ENCODE measurements at regions not wholly inside any gene's neighbourhood (a gene's known extent, or its start where the extent isn't known, plus 50 kb on each side); places are given as distances from the start of the nearest gene placed in this dataset.

- no peak overlapping the region for H3K4me3 ChIP-seq
- FAIRE-seq (no peak), DNase-seq (ENCODE audit: low read depth, low spot score) (no peak), ATAC-seq (no peak)
- H3K79me2 ChIP-seq (ENCODE audit: control insufficient read depth, insufficient read depth, low read length), result no peaks in the 10 kb centered on the region
- H3K36me3 ChIP-seq (ENCODE audit: control insufficient read depth in 2 of 2, insufficient read depth in 2 of 2, low read length in 1 of 2), result no peaks in the 10 kb centered on the region
- H4K20me1 ChIP-seq (ENCODE audit: control insufficient read depth, insufficient read depth), result no peaks in the 10 kb centered on the region
- peaks cover 0 to 2% of the 10 kb centered on the region in 2 experiments; a peak in 2 of 4 replicates for H3K27me3 ChIP-seq (replicated peaks in 1 of 2; ENCODE audit: control insufficient read depth in 2 of 2, insufficient read depth in 2 of 2, low read length in 1 of 2)
- ChIA-PET RAD21 (ENCODE audit: unreplicated experiment) (interaction anchor here (0.8 to 3.1 kb wide), 3 partner anchors 11 to 31 kb away, joined by 3 to 16 read pairs (median 4); no protein-coding TSS in a partner anchor), CTCF (interaction anchor here (1.2 kb wide), 1 partner anchor 18 kb away, joined by 4 read pairs; no protein-coding TSS in a partner anchor), POLR2A (no interaction called here), SMC1A (ENCODE audit: uncharacterized antibody, unreplicated experiment) (interaction anchor here (0.7 to 1.8 kb wide), 3 partner anchors 10 to 224 kb away, joined by 3 to 6 read pairs (median 3); no protein-coding TSS in a partner anchor)
- no peak overlapping the region for H2AFZ ChIP-seq (ENCODE audit: control insufficient read depth, low read depth, low read length)
- no peaks in the 10 kb centered on the region for H3K9me3 ChIP-seq (replicated peaks; ENCODE audit: control insufficient read depth, insufficient read depth, low read length)
- intact Hi-C loops (cut with micrococcal nuclease; ENCODE audit: unreplicated experiment), result no loop called here
- in situ Hi-C loops (cut with MboI), result no loop called here
- no peak overlapping the region for H3K4me2 ChIP-seq (ENCODE audit: control insufficient read depth, insufficient read depth)
- H3K27ac ChIP-seq (ENCODE audit: control insufficient read depth, insufficient read depth), result no peak overlapping the region
- BruUV-seq (replicated peaks), result no TSS peak
- 0% methylated on average over 1 of the region's 1 CpG for WGBS (ENCODE audit: insufficient coverage, insufficient replicate concordance, low lambda C conversion rate, missing lambda C conversion rate)
- H3K9ac ChIP-seq (ENCODE audit: control insufficient read depth, insufficient read depth, low read length), result no peak overlapping the region
- no peaks in the 10 kb centered on the region for H3K4me1 ChIP-seq (ENCODE audit: control insufficient read depth, insufficient read depth, low read length)
- TF ChIP-seq ZNF687 (IDR thresholded peaks at IDR 0.05) (no peak), BACH1 (IDR thresholded peaks at IDR 0.05; ENCODE audit: borderline replicate concordance) (no peak), NFXL1 (IDR thresholded peaks at IDR 0.05; ENCODE audit: borderline replicate concordance) (no peak), CBX3 (IDR thresholded peaks at IDR 0.05; ENCODE audit: borderline replicate concordance, low read depth) (no peak), ZNF622 (IDR thresholded peaks at IDR 0.05) (no peak), ZBTB33 (IDR thresholded peaks at IDR 0.05) (no peak), MLLT1 (IDR thresholded peaks at IDR 0.05) (no peak), ZNF592 (IDR thresholded peaks at IDR 0.05) (no peak), ZBED1 (IDR thresholded peaks at IDR 0.05; ENCODE audit: borderline replicate concordance) (no peak), KDM1A (IDR thresholded peaks at IDR 0.05; ENCODE audit: borderline replicate concordance) (no peak), SP1 (IDR thresholded peaks at IDR 0.05; ENCODE audit: low read depth, low read length) (no peak), ZNF217 (IDR thresholded peaks at IDR 0.05) (no peak), MYC (IDR thresholded peaks at IDR 0.05; ENCODE audit: insufficient read depth, insufficient read length, insufficient replicate concordance, low read length, severe bottlenecking) (no peak), BMI1 (IDR thresholded peaks at IDR 0.05; ENCODE audit: borderline replicate concordance) (no peak)
Measured at GRCh38 chr13:79648191-79648590, 167.2 kb downstream of the NDFIP2 start.

Measured in GM12878 (cell line).